ENCODE measurements at regions not wholly inside any gene's neighbourhood (a gene's known extent, or its start where the extent isn't known, plus 50 kb on each side); places are given as distances from the start of the nearest gene placed in this dataset.

- H3K9me3 Mint-ChIP-seq: peaks cover 0 to 6% (median under 1%) of the 10 kb centered on the region in 9 donors
- POLR2A ChIA-PET: no interaction called here
- no peaks in the 10 kb centered on the region for H3K4me1 Mint-ChIP-seq
- no peak overlapping the region for H3K4me3 Mint-ChIP-seq
- DNase-seq (no peak), ATAC-seq (no peak)
- peaks cover 0 to 8% (median 0%) of the 10 kb centered on the region in 3 donors for H3K36me3 Mint-ChIP-seq
- H3K27me3 Mint-ChIP-seq: peaks cover 0 to 17% (median 2%) of the 10 kb centered on the region in 5 donors
- no peak overlapping the region for H3K27ac Mint-ChIP-seq
Observed at GRCh38 chr20:1060985-1061384, 57.4 kb upstream of the PSMF1 start.

- DNase-seq: no peak
- peaks cover 0 to 15% (median 2%) of the 10 kb centered on the region in 3 donors for H3K36me3 Mint-ChIP-seq
- peaks cover 0 to 12% (median 7%) of the 10 kb centered on the region in 9 donors for H3K9me3 Mint-ChIP-seq
- no peak overlapping the region for H3K4me3 Mint-ChIP-seq
- H3K4me1 Mint-ChIP-seq: no peaks in the 10 kb centered on the region
- POLR2A ChIA-PET: no interaction called here
- H3K27ac Mint-ChIP-seq: peak overlapping the region in 1 of 10 donors; percentile 60
- H3K27me3 Mint-ChIP-seq: peaks cover 0 to 17% (median 2%) of the 10 kb centered on the region in 5 donors
- no peak for ATAC-seq
Observed at GRCh38 chr20:1061484-1062221, 56.7 kb upstream of the PSMF1 start.

GRCh38 chr20:1062334-1063010 is 55.9 kb upstream of the PSMF1 start:
- ATAC-seq: no peak
- Mint-ChIP-seq H3K36me3 (peaks cover 0 to 19% (median 6%) of the 10 kb centered on the region in 3 donors), H3K27ac (no peak overlapping the region), H3K4me3 (no peak overlapping the region), H3K4me1 (no peaks in the 10 kb centered on the region), H3K9me3 (peaks cover 0 to 18% (median 13%) of the 10 kb centered on the region in 9 donors), H3K27me3 (peaks cover 0 to 20% (median 2%) of the 10 kb centered on the region in 5 donors)
- no peak for DNase-seq
- POLR2A ChIA-PET: no interaction called here
